Prostate gland (tissue), 2 donors: ENCODE measurements at regions not wholly inside any gene's neighbourhood (a gene's known extent, or its start where the extent isn't known, plus 50 kb on each side); places are given as distances from the start of the nearest gene placed in this dataset.

ENCODE experiments used
- CTCF ChIP-seq, 4 experiments: fragments of 200-600 bp in 2 of 4; fragments of 450-650 bp in 2 of 4; sonication (generic) in 2 of 4; IDR thresholded peaks; 1 replicate in 3 of 4; 2 replicates in 1 of 4; pipeline ENCODE4 v1.5.1; 2016 to 2019; ENCODE audit warnings: antibody characterized with exemption in 4 of 4, mild to moderate bottlenecking in 2 of 4, moderate library complexity in 2 of 4
- POLR2A ChIP-seq: fragments of 450-650 bp; IDR thresholded peaks from one replicate; pipeline ENCODE4 v1.6.1; 2016; ENCODE audit warnings: antibody characterized with exemption, mild to moderate bottlenecking

DNA sequence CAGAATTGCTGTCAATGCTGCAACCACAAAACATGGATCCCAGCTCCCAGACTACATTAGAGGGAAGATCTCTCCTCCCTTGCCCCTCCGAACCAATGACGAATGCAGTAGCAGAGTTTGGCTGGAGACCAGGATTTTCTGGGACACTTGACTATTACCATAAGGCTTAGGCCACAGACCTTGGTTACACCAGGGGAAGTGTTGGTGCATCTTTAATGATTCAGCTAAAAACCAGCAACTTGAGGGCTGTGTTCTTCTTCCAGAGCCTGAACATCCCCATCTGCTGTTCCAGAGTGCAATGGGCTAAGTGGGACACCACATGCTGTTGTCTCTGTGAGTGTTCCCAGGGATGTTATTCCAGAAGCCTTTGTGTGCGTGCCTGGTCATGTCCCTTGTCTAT, 528.2 kb downstream of the LMO7 start:
- TF ChIP-seq CTCF (IDR thresholded peaks at IDR 0.05): no peak
- no peak for TF ChIP-seq POLR2A
